Thymus (tissue), 11 donors: ENCODE measurements at regions not wholly inside any gene's neighbourhood (a gene's known extent, or its start where the extent isn't known, plus 50 kb on each side); places are given as distances from the start of the nearest gene placed in this dataset.
"Not testable (repeated sequence)": the region's sequence is repeated elsewhere in the genome, so short reads cannot be mapped to it uniquely, and the experiment has no call there.

ENCODE experiments used
- DNase-seq, 9 donors: peaks; one replicate each; pipeline ENCODE4 v3.0.0-alpha.2; 2013; ENCODE audit warnings: low spot score in 9 of 9, low read depth in 6 of 9, missing footprints in 1 of 9
- H3K27ac ChIP-seq, 2 donors: one replicate each; pipeline ENCODE4 v1.5.1; 2013; ENCODE audit warnings: control low read depth in 1 of 2, low read depth in 1 of 2, low read length in 1 of 2, mild to moderate bottlenecking in 1 of 2, moderate library complexity in 1 of 2
- H3K27me3 ChIP-seq, 2 donors: one replicate each; pipeline ENCODE4 v1.5.1; 2013; ENCODE audit warnings: low read length in 1 of 2; ENCODE audit not compliant: control insufficient read depth in 2 of 2, insufficient read depth in 1 of 2
- H3K36me3 ChIP-seq, 2 donors: one replicate each; pipeline ENCODE4 v1.5.1; 2013; ENCODE audit warnings: low read length in 1 of 2, mild to moderate bottlenecking in 1 of 2, moderate library complexity in 1 of 2; ENCODE audit not compliant: control insufficient read depth in 2 of 2, insufficient read depth in 2 of 2
- H3K4me1 ChIP-seq, 2 donors: one replicate each; pipeline ENCODE4 v1.5.1; 2013; ENCODE audit warnings: low read length in 2 of 2; ENCODE audit not compliant: control insufficient read depth in 2 of 2, insufficient read depth in 2 of 2
- H3K4me3 ChIP-seq, 2 donors: one replicate each; pipeline ENCODE4 v1.5.1; 2013; ENCODE audit warnings: low read length in 2 of 2, control low read depth in 1 of 2, mild to moderate bottlenecking in 1 of 2
- H3K9me3 ChIP-seq, 2 donors: one replicate each; pipeline ENCODE4 v1.5.1; 2013; ENCODE audit warnings: low read length in 1 of 2, mild to moderate bottlenecking in 1 of 2; ENCODE audit not compliant: control insufficient read depth in 2 of 2, insufficient read depth in 1 of 2
- WGBS: extraction: QIAGEN DNeasy Blood & Tissue Kit; methylation state at CpG from one replicate; pipeline ENCODE4 v1.1.7; 2013; 5-methylcytosine and 5-hydroxymethylcytosine counted together
- donor health status: healthy.

- not testable (repeated sequence) for H3K27ac ChIP-seq, DNase-seq, H3K27me3 ChIP-seq, H3K9me3 ChIP-seq, H3K4me1 ChIP-seq, H3K4me3 ChIP-seq, H3K36me3 ChIP-seq
Observed at GRCh38 chr1:118440-118839, 333.0 kb downstream of the OR4F29 start.

- H3K4me3 ChIP-seq, DNase-seq, H3K27me3 ChIP-seq, H3K36me3 ChIP-seq, H3K9me3 ChIP-seq, H3K27ac ChIP-seq, H3K4me1 ChIP-seq: not testable (repeated sequence)
- 89% methylated on average over 1 of the region's 2 CpGs for WGBS
Observed at GRCh38 chr1:115534-115933, 335.9 kb downstream of the OR4F29 start.

- not testable (repeated sequence) for H3K4me1 ChIP-seq, H3K27ac ChIP-seq, H3K4me3 ChIP-seq, H3K36me3 ChIP-seq, H3K27me3 ChIP-seq, H3K9me3 ChIP-seq, DNase-seq
- WGBS: no CpG with 5 or more reads among the region's 3 CpGs
Observed at GRCh38 chr1:104776-105175, 346.7 kb downstream of the OR4F29 start.

GRCh38 chr1:99481-99880 is 352.0 kb downstream of the OR4F29 start:
- not testable (repeated sequence) for H3K4me3 ChIP-seq, H3K36me3 ChIP-seq, H3K4me1 ChIP-seq, DNase-seq, H3K27me3 ChIP-seq, H3K9me3 ChIP-seq, H3K27ac ChIP-seq
- WGBS: 91% methylated on average over 1 of the region's 3 CpGs

GRCh38 chr1:98811-99210 is 352.7 kb downstream of the OR4F29 start:
- H3K27me3 ChIP-seq, H3K4me1 ChIP-seq, H3K4me3 ChIP-seq, H3K27ac ChIP-seq, H3K9me3 ChIP-seq, H3K36me3 ChIP-seq, DNase-seq: not testable (repeated sequence)
- no CpG with 5 or more reads among the region's 1 CpG for WGBS

GRCh38 chr1:91279-91678 is 360.2 kb downstream of the OR4F29 start:
- not testable (repeated sequence) for DNase-seq, H3K4me3 ChIP-seq, H3K36me3 ChIP-seq, H3K27ac ChIP-seq, H3K4me1 ChIP-seq, H3K27me3 ChIP-seq, H3K9me3 ChIP-seq
- WGBS: no CpG with 5 or more reads among the region's 4 CpGs

GRCh38 chr1:88110-88509 is 363.4 kb downstream of the OR4F29 start:
- H3K27me3 ChIP-seq, H3K4me3 ChIP-seq, H3K9me3 ChIP-seq, H3K27ac ChIP-seq, DNase-seq, H3K36me3 ChIP-seq, H3K4me1 ChIP-seq: not testable (repeated sequence)
- WGBS: no CpG with 5 or more reads among the region's 9 CpGs

GRCh38 chr1:79152-79551 is 372.3 kb downstream of the OR4F29 start:
- no CpG with 5 or more reads among the region's 3 CpGs for WGBS
- H3K4me1 ChIP-seq, H3K27ac ChIP-seq, H3K9me3 ChIP-seq, H3K36me3 ChIP-seq, DNase-seq, H3K4me3 ChIP-seq, H3K27me3 ChIP-seq: not testable (repeated sequence)

GRCh38 chr1:65119-65518 is 386.4 kb downstream of the OR4F29 start, which contains the start of gene OR4F5:
OR4F5 (plus strand) TSS chr1:65419.
- not testable (repeated sequence) for H3K27ac ChIP-seq, H3K4me1 ChIP-seq, DNase-seq, H3K27me3 ChIP-seq, H3K36me3 ChIP-seq, H3K9me3 ChIP-seq, H3K4me3 ChIP-seq
- no CpG with 5 or more reads among the region's 2 CpGs for WGBS

GRCh38 chr1:56014-56531 is 395.4 kb downstream of the OR4F29 start:
- not testable (repeated sequence) for H3K27me3 ChIP-seq, DNase-seq, H3K36me3 ChIP-seq, H3K4me1 ChIP-seq, H3K27ac ChIP-seq, H3K9me3 ChIP-seq, H3K4me3 ChIP-seq
- 63% methylated on average over 2 of the region's 3 CpGs for WGBS
